AG09319 (cell line): ENCODE measurements at regions not wholly inside any gene's neighbourhood (a gene's known extent, or its start where the extent isn't known, plus 50 kb on each side); places are given as distances from the start of the nearest gene placed in this dataset.

ENCODE experiments used
- DNase-seq: peaks from one replicate; pipeline ENCODE4 v3.0.0-alpha.2; 2010; ENCODE audit warnings: low read depth; ENCODE audit errors: extremely low read depth
- CTCF ChIP-seq: IDR thresholded peaks from 2 replicates; pipeline ENCODE4 v1.5.1; 2011; ENCODE audit warnings: low read depth, mild to moderate bottlenecking, inconsistent platforms, low read length, moderate library complexity

- no peak for DNase-seq
- no peak for TF ChIP-seq CTCF
Observed at GRCh38 chr11:27886857-27887256, 186.6 kb upstream of the BDNF start.

DNA sequence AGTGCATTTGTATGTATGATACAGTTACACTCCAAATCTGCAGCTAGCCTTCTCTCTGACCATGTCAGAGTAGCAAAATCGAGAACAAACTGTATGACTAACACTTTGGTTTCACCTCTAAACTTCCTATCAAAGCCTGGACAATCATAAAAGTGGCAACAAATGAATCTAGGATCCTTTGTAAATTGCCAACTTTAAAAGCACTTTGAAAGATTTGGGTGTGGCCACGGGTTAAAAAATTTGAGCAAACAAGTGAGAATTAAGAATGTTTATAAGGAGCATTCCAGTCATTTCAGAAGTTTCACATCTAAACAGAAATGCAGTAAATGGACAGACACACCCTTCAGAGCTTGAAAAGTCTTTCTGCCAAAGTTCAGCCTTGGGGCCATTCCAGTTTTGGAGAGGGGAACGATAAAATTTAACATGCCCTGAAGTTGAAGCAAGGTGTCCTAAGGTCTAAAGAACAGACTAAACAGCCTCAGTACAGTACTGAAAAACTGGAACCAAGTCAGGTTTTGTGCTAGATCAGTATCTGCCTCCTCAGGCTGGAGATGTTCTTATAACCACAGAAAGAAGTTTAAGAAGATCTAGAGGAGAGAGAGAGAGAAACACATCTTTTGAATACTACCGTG is 181.9 kb upstream of the BDNF start:
- TF ChIP-seq CTCF: no peak
- DNase-seq: no peak

DNA sequence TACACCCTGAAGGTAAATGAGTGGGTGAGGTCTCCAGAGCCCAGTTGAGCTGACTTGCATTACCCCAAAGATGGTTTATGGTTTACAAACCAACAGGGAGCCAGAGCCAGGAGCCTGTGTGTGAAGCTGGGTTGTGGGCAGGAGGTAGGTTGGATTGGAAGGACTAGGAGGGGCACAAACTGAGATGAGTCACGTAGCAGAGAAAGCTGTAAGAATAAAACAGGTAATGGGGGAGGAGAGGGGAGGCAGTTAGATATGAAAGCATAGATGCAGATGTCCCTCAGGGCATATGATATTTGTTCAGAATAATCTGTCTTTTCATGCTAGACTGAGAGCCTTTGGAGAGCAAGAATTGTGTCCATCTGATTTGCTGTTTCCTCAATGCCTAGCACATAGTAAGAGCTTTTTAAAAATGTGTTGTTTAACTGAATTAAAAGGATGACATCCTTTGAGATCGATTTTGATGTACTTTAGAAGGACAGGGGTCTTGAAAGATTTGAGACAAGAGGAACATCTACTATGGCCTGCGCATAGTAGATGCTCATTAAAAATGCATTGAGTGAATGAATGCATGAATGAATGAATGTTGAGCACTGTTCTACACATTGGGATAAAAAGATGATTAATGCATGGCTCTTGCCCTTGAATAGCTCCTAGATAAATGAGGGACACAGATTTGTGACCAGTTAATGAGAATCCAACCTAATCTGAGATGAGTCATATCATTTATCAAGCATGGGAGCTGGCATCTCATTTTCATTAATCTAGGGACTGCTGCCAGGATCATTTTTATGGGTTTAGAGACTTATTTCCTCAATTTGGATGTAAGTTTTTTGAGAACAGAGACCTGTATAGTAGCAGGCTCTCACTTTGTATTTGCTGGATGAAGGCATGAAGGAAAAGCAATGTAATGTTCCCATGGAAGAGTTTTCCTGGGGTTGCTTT is 175.8 kb upstream of the BDNF start:
- TF ChIP-seq CTCF: no peak
- no peak for DNase-seq

DNA sequence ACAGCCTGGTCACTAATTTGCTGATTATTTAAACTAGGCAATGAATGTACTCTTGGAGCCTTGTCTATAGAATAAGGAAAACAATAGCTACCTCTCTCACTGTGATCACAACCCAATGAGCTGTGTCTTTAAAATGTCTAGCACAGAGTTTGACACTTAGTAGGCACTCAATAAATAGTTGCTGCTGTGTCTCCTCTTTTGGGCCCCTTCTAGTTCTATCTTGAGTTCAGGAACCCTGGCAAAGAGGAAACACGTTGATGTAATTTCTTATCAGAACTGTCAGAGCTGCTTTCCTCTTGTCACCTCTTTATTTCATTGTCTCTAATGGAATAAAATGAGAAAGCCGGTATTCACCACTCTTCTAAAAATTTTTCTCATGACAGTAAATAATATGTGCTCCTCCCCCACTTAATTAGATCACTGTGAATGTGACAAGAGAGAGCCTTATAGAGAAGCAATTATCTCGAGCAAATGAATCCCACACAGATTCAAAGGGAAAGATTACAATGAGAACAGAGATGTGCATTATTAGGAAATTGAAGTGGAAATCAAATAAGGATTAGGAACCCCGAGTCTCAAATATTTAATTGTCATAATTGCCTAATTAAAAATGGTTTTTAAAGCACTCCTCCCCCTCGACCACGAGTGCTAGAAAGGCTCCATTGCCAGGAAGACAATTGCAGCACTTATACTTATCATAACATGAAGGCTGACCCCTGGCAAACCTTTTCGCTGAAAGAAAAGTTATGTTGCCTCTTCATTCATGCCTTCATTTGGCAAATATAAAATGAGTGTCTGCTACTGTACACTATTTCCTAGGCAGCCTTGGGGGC is 175.0 kb upstream of the BDNF start:
- no peak for DNase-seq
- no peak for TF ChIP-seq CTCF

DNA sequence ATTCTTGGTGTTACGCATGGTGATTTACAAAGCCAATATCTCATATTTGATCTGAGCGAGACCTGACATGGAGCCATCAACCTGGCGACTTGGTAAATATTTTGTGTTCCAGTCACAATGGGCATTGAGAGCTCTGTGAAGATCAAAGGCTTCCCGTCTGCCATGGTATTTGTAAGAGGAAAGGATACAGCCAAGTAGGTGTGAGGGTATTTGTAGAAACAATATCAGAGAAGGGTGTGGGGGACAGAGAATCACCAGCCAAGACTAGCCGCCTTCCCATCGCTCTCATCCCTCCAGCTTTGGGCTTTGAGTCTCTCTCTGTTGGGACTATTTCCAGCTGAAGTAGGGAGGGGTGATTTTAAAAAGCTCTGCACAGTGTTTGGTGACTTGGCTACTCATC is 173.4 kb upstream of the BDNF start:
- TF ChIP-seq CTCF: no peak

GRCh38 chr11:27871056-27871455 is 170.8 kb upstream of the BDNF start:
- TF ChIP-seq CTCF: no peak
- no peak for DNase-seq

More for the DNA sequence above, 173.4 kb upstream of the BDNF start:
- DNase-seq: no peak
